ENCODE measurements at regions not wholly inside any gene's neighbourhood (a gene's known extent, or its start where the extent isn't known, plus 50 kb on each side); places are given as distances from the start of the nearest gene placed in this dataset.

DNA sequence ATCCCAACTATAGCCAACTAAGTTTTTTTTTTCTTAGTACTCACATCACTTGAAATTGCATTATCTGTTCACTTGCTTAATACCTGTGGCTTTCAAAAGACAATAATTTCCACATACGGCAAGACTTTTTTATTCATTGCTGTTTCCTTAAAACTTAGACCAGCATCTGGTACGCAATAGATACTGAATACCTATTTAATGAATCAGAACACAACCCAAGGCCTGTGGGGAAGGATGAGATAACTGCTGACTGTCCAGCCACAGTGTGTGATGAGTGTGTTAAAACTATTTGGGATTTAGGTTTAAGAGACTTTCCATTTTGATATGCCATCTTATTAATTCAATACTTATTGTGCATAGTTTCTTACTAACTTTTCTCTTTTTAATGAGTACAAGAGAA is 988.7 kb downstream of the NTRK3 start:
- DNase-seq = no peak
- intact Hi-C loops (cut with DNase I) = no loop called here

DNA sequence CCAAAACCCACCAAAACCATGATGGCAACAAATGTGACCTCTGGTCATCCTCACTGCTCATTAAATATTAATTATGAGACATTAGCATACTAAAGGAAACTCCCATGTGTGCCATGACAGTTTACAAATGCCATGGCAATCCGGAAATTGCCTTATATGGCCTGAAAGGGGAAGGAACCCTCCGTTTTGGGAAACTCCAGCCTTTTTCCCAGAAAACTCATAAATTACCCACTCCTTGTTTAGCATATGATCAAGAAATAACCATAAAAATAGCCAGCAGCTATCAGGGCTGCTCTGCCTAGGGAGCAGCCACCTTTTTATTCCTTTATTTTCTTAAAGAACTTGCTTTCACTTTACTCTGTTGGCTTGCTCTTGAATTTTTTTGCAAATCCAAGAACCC is 992.7 kb downstream of the NTRK3 start:
- intact Hi-C loops (cut with DNase I) = no loop called here
- DNase-seq = no peak

DNA sequence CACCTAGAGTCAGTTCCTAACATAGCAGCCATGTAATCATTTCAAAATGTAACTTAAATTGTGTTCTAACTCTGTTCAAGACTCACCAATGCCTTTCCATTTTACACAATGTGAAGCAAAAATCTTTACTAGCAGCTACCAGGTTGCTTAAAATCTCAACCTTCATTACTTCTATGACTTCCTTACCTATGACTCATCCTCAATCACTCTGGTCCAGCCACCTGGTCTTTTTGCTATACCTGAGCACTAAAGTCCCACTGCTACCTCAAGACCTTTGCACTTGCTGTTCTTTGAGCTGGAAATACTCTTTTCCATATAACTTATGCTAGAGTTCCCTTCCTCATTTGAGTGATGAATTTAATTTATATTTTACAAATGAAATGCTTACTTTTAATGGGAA is 993.2 kb downstream of the NTRK3 start:
- intact Hi-C loops (cut with DNase I) = no loop called here
- DNase-seq = no peak

DNA sequence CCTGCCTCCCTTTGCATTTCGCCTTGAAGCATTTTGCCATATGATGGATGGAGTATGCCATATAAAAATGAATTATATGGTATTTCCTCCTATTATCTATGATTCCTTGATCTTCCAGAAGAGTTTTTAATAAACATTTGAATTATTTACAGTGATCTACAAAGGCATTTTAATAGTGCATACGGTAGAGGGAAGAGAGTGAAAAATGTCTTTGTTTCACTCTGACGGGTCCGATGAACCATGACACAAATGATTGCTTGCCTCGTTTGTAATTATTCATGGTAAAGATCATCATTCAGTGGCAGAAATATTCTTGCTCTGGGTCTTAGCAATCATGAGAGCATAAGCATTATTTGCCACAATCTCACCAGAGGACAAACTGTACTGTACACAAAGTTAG is 1010.9 kb downstream of the NTRK3 start:
- intact Hi-C loops (cut with DNase I) = no loop called here

DNA sequence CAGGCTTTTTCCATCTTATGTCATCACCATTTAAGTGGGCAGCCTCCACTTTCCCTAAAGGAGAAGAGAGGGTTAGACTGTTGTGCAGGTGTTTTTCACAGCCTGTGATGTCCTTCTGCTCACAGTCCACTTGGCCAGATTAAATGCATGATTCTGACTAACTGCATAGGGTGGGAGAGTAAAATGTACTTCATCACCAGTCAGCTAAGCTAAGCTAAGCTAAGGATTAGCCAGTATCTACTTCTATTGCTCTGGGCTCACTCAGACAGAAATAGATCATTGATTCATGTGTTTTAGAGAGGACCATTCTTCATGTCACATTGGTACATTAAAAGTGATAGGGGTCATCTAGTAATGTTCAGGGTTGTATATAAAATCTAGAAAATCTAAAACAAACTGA is 1013.1 kb downstream of the NTRK3 start:
- DNase-seq = no peak

More for the DNA sequence above, 1010.9 kb downstream of the NTRK3 start:
- DNase-seq = no peak

DNA sequence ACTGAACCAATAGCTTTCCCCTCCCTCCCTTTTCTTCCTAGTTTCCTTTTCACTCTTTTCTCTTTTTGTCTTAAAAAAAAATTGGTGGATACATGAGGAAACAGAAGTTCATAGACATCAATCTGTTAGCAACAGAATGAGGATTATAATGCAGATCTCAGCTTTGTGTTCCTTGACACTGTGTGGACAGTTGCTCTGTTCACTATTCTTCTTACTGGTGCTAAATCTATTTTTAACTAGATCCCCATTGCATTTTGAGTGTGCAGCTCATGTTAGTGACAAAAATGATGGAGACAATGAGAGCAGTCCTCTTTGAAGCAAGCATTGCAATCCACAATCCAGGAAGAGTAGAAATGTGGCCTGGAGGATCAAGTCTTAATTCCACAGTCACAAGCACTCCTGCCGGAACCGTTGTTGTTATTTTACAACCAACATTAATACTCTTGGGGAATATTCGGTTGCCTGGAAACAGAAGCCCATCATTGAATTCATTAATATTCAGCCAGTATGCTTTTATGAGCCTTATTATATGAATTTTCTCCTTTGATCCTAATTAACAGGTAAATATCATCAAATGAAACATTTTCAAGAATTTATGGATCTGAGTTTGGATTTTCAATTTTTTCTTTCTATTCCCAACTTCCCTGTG is 1016.8 kb downstream of the NTRK3 start:
- DNase-seq = no peak
- intact Hi-C loops (cut with DNase I) = no loop called here

More for the DNA sequence above, 1013.1 kb downstream of the NTRK3 start:
- intact Hi-C loops (cut with DNase I) = no loop called here

DNA sequence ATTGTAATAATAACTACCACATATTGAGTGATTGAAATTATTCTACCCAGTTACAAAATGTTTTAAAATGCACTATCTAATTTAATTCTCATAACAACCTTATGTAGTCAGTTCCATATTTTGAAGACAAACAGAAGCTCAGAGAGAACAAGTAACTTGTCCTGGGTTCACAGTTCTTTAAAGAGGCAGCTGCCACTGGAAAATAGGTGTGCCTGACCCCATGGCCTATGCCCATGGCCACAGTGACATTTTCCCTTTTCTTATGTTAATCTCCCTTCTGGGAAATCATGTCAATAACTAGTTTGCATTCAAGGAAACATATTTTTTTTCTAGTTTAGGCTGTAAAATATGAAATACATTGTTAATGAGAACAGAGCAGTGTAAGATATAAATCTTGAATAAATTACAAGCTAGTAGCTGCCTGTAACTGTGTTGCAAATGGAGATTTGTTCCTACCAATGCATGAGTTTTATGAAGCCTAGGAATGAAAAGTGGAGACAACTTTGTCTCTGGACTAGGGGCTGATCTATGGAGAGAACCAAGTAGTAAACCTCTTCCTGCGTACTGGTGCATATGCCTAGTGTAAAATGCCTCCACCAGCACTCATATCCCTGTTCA is 1018.0 kb downstream of the NTRK3 start:
- DNase-seq = no peak
- intact Hi-C loops (cut with DNase I) = no loop called here

DNA sequence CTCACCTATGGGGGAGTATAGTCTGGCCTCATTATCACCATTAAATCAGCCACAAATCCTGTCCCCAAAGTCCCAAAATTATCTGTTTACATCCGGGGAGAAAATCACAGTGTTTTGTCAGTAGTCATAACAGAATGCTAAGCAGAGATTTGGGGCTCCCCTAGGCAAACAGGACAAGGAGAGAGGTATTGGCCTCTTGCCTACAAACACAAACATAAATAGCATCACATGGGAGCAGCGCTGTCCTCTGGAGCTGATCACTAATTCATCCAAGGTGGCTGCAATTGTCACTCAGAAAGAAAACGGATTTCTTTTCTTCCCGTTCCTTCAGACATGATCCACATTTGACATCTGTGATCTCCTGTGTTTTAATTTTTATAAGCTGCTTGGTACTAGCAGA is 1028.1 kb downstream of the NTRK3 start:
- DNase-seq = no peak
- intact Hi-C loops (cut with DNase I) = no loop called here

DNA sequence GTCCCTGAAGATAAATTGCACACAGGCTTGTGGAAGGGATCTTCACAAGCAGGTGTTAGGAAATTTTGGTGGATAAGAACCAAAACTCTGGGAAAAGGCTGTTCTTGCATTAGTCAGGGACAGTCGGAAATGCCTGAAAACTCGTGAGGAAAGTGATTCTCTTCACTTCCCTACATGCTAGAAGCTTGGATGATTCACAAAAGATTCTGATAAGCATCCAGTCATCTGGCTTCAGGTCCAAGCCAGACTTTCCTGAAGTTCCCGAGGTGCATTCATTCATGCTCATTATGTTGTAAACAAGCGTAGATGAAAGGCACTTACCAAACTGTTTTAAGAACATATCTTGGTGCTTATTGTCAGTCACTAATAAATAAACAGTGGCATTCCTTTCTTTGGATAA is 1028.7 kb downstream of the NTRK3 start:
- intact Hi-C loops (cut with DNase I) = no loop called here
- no peak for DNase-seq

DNA sequence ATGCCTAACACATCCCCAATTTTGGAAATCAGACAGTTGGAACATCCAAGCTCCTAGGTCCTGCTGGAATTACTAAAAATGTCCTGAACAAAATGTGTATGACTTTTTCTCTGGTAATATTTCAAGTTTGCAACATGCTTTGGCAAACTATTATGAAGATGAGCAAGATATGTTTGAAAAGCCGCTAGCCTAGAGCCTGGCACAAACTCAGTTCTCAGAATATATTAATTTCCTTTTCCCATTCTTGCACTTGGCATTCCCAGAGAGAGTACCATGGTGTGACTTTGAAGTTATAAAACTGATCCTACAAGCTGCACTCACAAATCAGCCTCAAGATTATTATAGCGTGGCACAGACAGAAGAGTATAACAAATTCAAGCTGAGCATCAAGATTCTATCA is 1031.1 kb downstream of the NTRK3 start:
- DNase-seq = no peak
- intact Hi-C loops (cut with DNase I) = no loop called here

DNA sequence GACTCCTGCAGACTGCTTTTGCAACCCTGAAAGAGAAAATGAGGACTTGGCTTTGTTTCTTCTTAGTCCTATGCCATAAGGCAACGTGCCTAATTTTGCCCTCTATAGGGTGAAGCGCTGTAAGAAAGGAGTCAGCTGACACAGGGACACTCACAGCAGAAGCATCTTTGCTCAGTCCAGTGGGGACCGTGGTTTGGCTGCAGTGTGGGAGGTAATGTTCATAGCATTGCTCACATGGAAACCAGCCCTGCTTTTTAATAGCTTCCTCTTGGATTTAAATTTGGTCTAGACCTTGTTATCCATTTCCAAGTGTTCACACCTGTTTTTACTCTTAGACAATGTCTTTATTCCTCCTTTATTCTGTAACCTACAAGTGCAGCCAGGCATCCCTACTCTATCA is 1032.1 kb downstream of the NTRK3 start:
- DNase-seq = no peak
- intact Hi-C loops (cut with DNase I) = no loop called here

DNA sequence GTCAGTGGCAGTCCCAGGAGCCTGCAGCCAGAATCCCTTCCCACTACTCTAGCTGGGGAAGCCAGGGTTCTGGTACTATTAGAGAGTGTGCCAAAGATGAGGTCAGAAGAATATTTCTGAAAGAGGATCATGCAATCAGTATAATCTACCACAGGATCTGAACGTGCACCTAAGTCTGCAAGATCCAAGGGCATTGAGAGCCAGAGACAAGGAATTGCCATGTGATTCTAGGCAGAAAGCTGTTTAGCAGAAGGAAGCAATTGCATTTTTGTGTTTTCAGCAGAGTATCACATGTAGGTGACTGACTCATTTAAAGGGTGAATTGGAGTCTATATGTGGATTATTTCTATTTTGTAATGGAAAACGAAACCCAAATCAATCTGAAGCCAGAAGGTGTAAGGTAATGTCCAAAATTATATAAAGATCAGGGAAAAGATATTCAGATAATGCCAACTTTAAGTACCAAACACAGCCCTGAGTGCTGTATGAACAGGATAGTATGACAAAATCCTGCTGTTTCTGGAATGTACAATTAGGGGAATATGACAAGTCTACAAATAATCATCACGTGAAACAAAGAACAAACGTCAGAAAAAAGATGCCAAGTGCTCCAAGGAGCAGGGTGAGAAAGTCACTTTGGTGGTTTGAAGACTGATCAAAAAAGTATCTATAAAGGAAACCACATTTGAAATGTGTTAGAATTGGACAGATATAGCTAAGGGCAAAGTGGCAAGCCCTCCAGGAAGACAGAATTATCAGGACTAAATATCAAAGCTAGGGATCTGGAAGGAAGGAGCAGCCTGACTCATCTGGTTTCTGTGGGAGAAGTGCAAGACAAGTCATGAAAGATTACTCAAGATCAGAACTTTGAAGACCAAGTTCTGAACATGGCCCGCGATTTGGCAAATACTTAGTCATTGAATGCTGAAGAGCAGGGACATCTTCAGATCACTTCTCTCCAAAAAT is 1036.6 kb downstream of the NTRK3 start:
- intact Hi-C loops (cut with DNase I) = no loop called here
- no peak for DNase-seq

DNA sequence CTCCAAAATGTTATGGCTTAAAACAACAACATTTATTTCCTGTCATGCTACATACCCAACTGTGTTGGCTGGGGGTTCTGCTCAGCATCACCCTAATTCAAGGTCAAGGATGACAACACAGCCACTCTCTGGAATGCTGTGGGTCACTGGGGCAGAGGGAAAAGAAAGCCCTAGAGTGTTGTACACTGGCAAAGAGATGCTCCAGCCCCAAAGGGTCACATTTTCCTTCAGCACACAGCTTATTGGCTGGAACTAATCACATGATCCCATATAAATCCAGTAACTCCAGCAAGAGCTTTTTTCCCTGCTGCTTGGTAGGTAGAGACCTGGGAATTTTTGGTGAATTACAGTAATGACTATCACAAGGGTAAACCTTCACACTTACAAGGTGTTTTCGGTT is 1041.4 kb downstream of the NTRK3 start:
- DNase-seq = no peak

DNA sequence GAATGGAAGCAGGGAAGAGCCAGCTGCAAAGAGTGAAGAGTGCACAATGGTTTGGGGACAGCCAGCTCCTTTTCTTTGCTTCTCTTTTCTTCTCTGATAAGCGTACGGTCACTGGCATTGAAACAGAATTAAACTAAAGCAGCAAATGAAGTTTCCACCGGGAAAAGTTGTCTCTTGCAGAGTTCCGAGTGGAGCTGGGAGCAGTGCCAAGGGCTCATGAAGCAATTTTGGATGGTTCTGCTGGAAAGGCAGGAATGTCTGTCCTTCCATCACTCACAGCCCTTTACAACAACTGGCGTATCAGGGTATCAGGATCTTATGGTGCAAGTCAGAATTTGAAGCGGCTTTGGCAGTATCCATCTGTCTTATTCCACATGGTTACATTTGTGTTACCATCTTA is 1042.9 kb downstream of the NTRK3 start:
- peak in 1 of 42 donors; percentile 1 for DNase-seq
- intact Hi-C loops (cut with DNase I) = no loop called here

More for the DNA sequence above, 1041.4 kb downstream of the NTRK3 start:
- intact Hi-C loops (cut with DNase I) = no loop called here

DNA sequence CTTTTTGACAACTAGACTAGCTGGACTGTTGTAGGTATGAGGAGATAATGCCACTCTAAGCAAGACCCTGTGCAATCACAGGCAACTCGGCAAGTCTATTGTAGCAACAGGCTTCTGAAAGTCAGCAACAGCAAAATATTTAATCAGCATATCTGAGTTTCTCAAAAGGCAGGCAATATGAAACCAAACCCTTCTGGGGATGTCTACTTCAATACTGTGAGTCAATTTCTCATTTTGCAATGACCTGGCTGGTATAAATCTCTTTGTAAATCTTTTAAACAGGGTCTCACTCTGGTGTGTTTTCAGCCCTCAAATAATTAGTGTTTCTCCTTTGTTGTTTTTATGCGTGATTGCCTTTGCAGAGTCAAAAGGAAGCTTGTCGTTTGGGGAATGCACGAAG is 1044.5 kb downstream of the NTRK3 start:
- intact Hi-C loops (cut with DNase I) = no loop called here
- no peak for DNase-seq

DNA sequence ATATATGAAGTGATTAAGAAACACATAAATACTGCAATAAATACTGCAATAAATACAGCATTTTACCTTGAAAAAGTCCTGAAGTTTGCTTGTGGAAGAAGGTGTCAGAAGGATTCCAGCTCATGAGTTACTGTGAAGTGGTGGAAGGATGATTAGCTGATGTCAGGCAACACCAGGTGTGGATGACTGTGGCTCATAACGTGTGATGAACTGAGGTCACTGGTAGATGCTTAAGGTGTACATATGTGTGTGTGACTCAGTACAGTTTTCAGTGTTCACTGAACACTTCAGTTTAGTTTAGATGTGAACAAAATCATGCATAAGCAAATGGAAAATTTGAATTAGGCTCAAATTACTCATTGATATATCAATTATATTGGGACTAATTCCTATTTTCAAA is 1045.0 kb downstream of the NTRK3 start:
- intact Hi-C loops (cut with DNase I) = no loop called here
- DNase-seq = no peak

DNA sequence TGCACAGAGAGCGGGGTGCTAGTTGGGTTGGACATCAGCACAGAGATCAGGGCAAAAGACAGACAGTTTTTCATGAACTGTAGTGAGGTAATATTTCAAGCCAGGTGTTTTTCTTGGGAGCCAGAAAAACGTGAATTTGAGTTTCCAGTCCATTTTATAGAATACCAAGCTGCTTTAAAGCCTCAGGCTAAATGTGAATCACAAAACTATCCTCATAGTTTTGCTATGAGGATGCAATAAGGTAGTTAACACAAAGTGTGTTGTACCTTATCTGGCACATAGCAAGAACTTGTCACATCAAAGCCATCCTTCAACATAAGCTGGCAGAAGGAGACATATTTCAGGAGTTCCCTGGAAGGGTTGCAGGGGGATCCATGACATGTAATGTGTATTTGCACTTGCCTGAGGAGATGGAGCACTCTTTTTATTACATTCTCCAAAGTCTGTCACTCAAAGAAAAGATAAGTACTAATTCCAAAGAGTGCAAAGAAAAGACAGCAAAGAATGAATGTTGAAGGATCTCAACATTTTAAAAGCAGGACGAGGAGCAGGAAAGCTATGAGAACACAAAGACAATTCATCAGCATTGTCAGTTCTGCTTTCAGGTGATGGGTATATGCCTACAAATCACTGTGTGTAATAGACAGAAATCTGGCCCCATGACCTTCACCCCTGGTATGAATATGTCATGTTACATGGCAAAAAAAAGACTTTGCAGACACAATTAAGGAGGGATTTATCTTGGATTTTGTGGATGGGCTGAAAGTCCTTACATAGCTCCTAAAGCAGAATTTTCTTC is 1046.4 kb downstream of the NTRK3 start:
- intact Hi-C loops (cut with DNase I) = no loop called here
- no peak for DNase-seq

DNA sequence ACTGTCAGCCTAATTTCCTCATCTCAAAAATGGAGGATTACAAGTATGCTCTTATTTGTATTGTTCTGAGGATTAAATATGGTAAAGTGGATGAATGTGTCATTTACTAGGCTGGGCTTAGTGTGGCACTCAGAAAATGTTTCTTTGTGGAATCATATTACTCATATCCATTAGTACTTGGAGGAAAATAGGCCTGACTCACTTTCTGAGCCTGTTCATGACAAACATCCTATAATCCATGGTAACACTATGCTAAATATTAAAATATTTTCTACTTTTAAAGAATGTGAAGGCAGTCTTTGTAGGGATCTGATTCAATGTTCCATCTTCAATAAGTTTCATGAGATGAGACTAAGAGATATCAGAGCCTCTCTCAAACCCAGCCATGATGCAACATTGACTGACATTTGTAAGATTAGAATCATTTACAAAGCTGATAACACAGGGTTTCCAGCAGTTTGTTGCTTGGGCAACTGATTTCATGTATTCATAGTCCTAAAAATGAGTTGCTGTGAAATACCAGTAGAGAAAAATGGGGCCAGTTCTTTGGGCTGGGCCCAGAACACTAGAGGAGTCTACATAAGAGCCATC is 1048.5 kb downstream of the NTRK3 start:
- intact Hi-C loops (cut with DNase I) = no loop called here
- no peak for DNase-seq

DNA sequence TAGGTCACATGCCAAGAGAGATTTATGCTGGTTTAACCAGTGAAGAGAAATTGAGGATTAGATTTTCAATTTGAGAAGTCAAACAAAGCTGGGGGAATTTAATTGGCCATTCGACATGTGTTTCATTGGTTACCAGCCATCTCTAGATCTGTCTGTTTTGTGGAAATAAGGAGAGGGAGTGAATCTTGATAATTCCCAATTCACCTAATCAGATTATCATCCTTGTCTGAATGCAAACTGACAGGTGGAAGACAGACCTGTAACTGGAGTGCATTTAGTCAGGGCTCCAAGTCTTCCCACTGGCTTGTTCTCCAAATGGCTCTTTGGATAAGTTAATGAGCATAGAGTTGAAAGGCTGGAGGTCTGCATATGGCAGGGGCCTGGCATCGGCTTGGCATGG is 1049.3 kb downstream of the NTRK3 start:
- intact Hi-C loops (cut with DNase I) = no loop called here
- DNase-seq = no peak

Data from head of caudate nucleus (tissue), 42 donors.